NB4 (cell line): ENCODE measurements at regions not wholly inside any gene's neighbourhood (a gene's known extent, or its start where the extent isn't known, plus 50 kb on each side); places are given as distances from the start of the nearest gene placed in this dataset.

ENCODE experiments used
- POLR2A ChIP-seq: IDR thresholded peaks from 2 replicates; pipeline ENCODE4 v1.6.1; 2011; ENCODE audit warnings: mild to moderate bottlenecking; ENCODE audit not compliant: insufficient read length; ENCODE audit errors: extremely low read depth
- TF ChIP-seq, protein P1 (sequence below): IDR thresholded peaks from 2 replicates; pipeline ENCODE4 v1.6.1; 2011; ENCODE audit warnings: low read depth, low read length
- TF ChIP-seq, protein P2 (sequence below): IDR thresholded peaks from one replicate; pipeline ENCODE4 v1.5.1; 2012; ENCODE audit warnings: low read depth, low read length

DNA sequence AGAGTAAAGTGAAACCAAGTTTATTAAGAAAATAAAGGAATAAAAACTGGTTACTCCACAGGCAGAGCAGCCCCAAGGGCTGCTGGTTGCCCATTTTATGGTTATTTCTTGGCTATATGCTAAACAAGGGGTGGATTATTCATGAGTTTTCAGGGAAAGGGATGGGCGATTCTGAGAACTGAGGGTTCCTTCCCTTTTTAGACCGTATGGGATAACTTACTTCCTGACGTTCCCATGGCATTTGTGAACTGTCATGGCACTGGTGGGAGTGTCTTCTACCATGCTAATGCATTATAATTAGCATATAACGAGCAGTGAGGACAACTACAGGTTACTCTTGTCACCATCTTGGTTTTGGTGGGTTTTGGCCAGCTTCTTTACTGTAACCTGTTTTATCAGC is 323.9 kb upstream of the PTGER4 start:
- TF ChIP-seq POLR2A = no peak
- TF ChIP-seq, protein P1, sequence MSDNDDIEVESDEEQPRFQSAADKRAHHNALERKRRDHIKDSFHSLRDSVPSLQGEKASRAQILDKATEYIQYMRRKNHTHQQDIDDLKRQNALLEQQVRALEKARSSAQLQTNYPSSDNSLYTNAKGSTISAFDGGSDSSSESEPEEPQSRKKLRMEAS = no peak
- TF ChIP-seq, protein P2, sequence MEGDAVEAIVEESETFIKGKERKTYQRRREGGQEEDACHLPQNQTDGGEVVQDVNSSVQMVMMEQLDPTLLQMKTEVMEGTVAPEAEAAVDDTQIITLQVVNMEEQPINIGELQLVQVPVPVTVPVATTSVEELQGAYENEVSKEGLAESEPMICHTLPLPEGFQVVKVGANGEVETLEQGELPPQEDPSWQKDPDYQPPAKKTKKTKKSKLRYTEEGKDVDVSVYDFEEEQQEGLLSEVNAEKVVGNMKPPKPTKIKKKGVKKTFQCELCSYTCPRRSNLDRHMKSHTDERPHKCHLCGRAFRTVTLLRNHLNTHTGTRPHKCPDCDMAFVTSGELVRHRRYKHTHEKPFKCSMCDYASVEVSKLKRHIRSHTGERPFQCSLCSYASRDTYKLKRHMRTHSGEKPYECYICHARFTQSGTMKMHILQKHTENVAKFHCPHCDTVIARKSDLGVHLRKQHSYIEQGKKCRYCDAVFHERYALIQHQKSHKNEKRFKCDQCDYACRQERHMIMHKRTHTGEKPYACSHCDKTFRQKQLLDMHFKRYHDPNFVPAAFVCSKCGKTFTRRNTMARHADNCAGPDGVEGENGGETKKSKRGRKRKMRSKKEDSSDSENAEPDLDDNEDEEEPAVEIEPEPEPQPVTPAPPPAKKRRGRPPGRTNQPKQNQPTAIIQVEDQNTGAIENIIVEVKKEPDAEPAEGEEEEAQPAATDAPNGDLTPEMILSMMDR = no peak
